ACC112 (cell line): ENCODE measurements at regions not wholly inside any gene's neighbourhood (a gene's known extent, or its start where the extent isn't known, plus 50 kb on each side); places are given as distances from the start of the nearest gene placed in this dataset.
"Not testable (repeated sequence)": the region's sequence is repeated elsewhere in the genome, so short reads cannot be mapped to it uniquely, and the experiment has no call there.

ENCODE experiments used
- H2AFZ ChIP-seq: fragments of 200-600 bp; sonication (generic); one replicate; pipeline ENCODE4 v1.6.0; 2017; ENCODE audit warnings: antibody characterized with exemption, low read length; ENCODE audit not compliant: unreplicated experiment
- H3K27ac ChIP-seq: fragments of 200-600 bp; sonication (generic); 2 replicates; pipeline ENCODE4 v1.5.1; 2014; ENCODE audit warnings: low read depth, mild to moderate bottlenecking, antibody characterized with exemption, low read length, moderate library complexity
- H3K27me3 ChIP-seq: fragments of 200-600 bp; sonication (generic); 2 replicates; pipeline ENCODE4 v1.6.1; 2014; ENCODE audit warnings: mild to moderate bottlenecking, antibody characterized with exemption, low read length, moderate library complexity, mixed read lengths; ENCODE audit not compliant: insufficient read depth
- H3K36me3 ChIP-seq: fragments of 200-600 bp; sonication (generic); 2 replicates; pipeline ENCODE4 v1.6.1; 2016; ENCODE audit warnings: mild to moderate bottlenecking, antibody characterized with exemption, low read length, moderate library complexity, mixed read lengths; ENCODE audit not compliant: insufficient read depth
- H3K4me1 ChIP-seq: fragments of 200-600 bp; sonication (generic); one replicate; pipeline ENCODE4 v1.6.1; 2016; ENCODE audit warnings: low read length, mixed read lengths; ENCODE audit not compliant: insufficient read depth, unreplicated experiment, control insufficient read depth
- H3K4me3 ChIP-seq: fragments of 200-600 bp; sonication (generic); 2 replicates; pipeline ENCODE4 v1.5.1; 2014; ENCODE audit warnings: mild to moderate bottlenecking, low read depth, low read length
- H3K79me2 ChIP-seq: fragments of 200-600 bp; sonication (generic); one replicate; pipeline ENCODE4 v1.6.0; 2016; ENCODE audit warnings: low read length; ENCODE audit not compliant: control insufficient read depth, unreplicated experiment, insufficient read depth

- no peaks in the 10 kb centered on the region for H3K36me3 ChIP-seq
These were observed 609.3 kb downstream of the COL12A1 start for GRCh38 chr6:74596588-74596987.

GRCh38 chr6:74594350-74594749 lies 611.5 kb downstream of the COL12A1 start:
- H3K27ac ChIP-seq, H3K79me2 ChIP-seq, H3K36me3 ChIP-seq, H2AFZ ChIP-seq, H3K27me3 ChIP-seq, H3K4me3 ChIP-seq: not testable (repeated sequence)
- peaks cover 21% of the 10 kb centered on the region for H3K4me1 ChIP-seq

More at GRCh38 chr6:74596588-74596987, 609.3 kb downstream of the COL12A1 start:
- Histone ChIP-seq H3K4me1 (peaks cover 21% of the 10 kb centered on the region), H3K79me2 (no peaks in the 10 kb centered on the region), H3K27ac (no peak overlapping the region), H3K4me3 (no peak overlapping the region), H3K27me3 (no peaks in the 10 kb centered on the region), H2AFZ (no peak overlapping the region)

- Histone ChIP-seq H3K27ac (no peak overlapping the region), H3K79me2 (no peaks in the 10 kb centered on the region), H3K27me3 (no peaks in the 10 kb centered on the region), H3K4me3 (no peak overlapping the region), H2AFZ (no peak overlapping the region), H3K36me3 (no peaks in the 10 kb centered on the region), H3K4me1 (peaks cover 9% of the 10 kb centered on the region)
These were observed 617.6 kb downstream of the COL12A1 start for GRCh38 chr6:74588094-74588832.

- H3K27ac ChIP-seq = no peak overlapping the region
- H3K4me1 ChIP-seq = peaks cover 9% of the 10 kb centered on the region
- H3K27me3 ChIP-seq = no peaks in the 10 kb centered on the region
- H2AFZ ChIP-seq = no peak overlapping the region
- no peaks in the 10 kb centered on the region for H3K79me2 ChIP-seq
- no peak overlapping the region for H3K4me3 ChIP-seq
- H3K36me3 ChIP-seq = no peaks in the 10 kb centered on the region
These were observed 618.5 kb downstream of the COL12A1 start for GRCh38 chr6:74587386-74587785.

- H3K36me3 ChIP-seq = no peaks in the 10 kb centered on the region
- no peak overlapping the region for H2AFZ ChIP-seq
- H3K27ac ChIP-seq = no peak overlapping the region
- H3K4me1 ChIP-seq = peaks cover 9% of the 10 kb centered on the region
- no peaks in the 10 kb centered on the region for H3K27me3 ChIP-seq
- H3K4me3 ChIP-seq = no peak overlapping the region
- H3K79me2 ChIP-seq = no peaks in the 10 kb centered on the region
These were observed 620.1 kb downstream of the COL12A1 start for GRCh38 chr6:74585753-74586152.

- no peaks in the 10 kb centered on the region for H3K27me3 ChIP-seq
- H3K4me1 ChIP-seq = peaks cover 25% of the 10 kb centered on the region
- H3K36me3 ChIP-seq = no peaks in the 10 kb centered on the region
- no peak overlapping the region for H2AFZ ChIP-seq
- no peak overlapping the region for H3K4me3 ChIP-seq
- H3K79me2 ChIP-seq = no peaks in the 10 kb centered on the region
- no peak overlapping the region for H3K27ac ChIP-seq
These were observed 624.2 kb downstream of the COL12A1 start for GRCh38 chr6:74581681-74582080.

- H3K27me3 ChIP-seq = no peaks in the 10 kb centered on the region
- H3K36me3 ChIP-seq = no peaks in the 10 kb centered on the region
- H2AFZ ChIP-seq = no peak overlapping the region
- no peaks in the 10 kb centered on the region for H3K79me2 ChIP-seq
- H3K4me3 ChIP-seq = no peak overlapping the region
- H3K4me1 ChIP-seq = peaks cover 16% of the 10 kb centered on the region
- no peak overlapping the region for H3K27ac ChIP-seq
These were observed 626.1 kb downstream of the COL12A1 start for GRCh38 chr6:74579794-74580193.

- Histone ChIP-seq H3K79me2 (no peaks in the 10 kb centered on the region), H3K27ac (no peak overlapping the region), H2AFZ (no peak overlapping the region), H3K27me3 (no peaks in the 10 kb centered on the region), H3K36me3 (no peaks in the 10 kb centered on the region), H3K4me3 (no peak overlapping the region), H3K4me1 (peaks cover 16% of the 10 kb centered on the region)
These were observed 626.8 kb downstream of the COL12A1 start for GRCh38 chr6:74579047-74579446.

GRCh38 chr6:74578339-74578738 lies 627.5 kb downstream of the COL12A1 start:
- no peaks in the 10 kb centered on the region for H3K36me3 ChIP-seq
- peaks cover 16% of the 10 kb centered on the region for H3K4me1 ChIP-seq
- peak overlapping the region; percentile 74 for H2AFZ ChIP-seq
- peak overlapping the region; percentile 33 for H3K27ac ChIP-seq
- no peaks in the 10 kb centered on the region for H3K27me3 ChIP-seq
- H3K79me2 ChIP-seq = no peaks in the 10 kb centered on the region
- H3K4me3 ChIP-seq = no peak overlapping the region

- no peaks in the 10 kb centered on the region for H3K79me2 ChIP-seq
- no peak overlapping the region for H3K27ac ChIP-seq
- H2AFZ ChIP-seq = peak overlapping the region; percentile 66
- no peaks in the 10 kb centered on the region for H3K36me3 ChIP-seq
- H3K4me1 ChIP-seq = peaks cover 16% of the 10 kb centered on the region
- H3K27me3 ChIP-seq = no peaks in the 10 kb centered on the region
- H3K4me3 ChIP-seq = no peak overlapping the region
These were observed 628.2 kb downstream of the COL12A1 start for GRCh38 chr6:74577619-74578018.

- H3K36me3 ChIP-seq = no peaks in the 10 kb centered on the region
- no peak overlapping the region for H3K4me3 ChIP-seq
- peaks cover 16% of the 10 kb centered on the region for H3K4me1 ChIP-seq
- no peaks in the 10 kb centered on the region for H3K79me2 ChIP-seq
- H3K27ac ChIP-seq = no peak overlapping the region
- H2AFZ ChIP-seq = no peak overlapping the region
- no peaks in the 10 kb centered on the region for H3K27me3 ChIP-seq
These were observed 631.1 kb downstream of the COL12A1 start for GRCh38 chr6:74574794-74575193.
